ENCODE measurements at regions not wholly inside any gene's neighbourhood (a gene's known extent, or its start where the extent isn't known, plus 50 kb on each side); places are given as distances from the start of the nearest gene placed in this dataset.

DNA sequence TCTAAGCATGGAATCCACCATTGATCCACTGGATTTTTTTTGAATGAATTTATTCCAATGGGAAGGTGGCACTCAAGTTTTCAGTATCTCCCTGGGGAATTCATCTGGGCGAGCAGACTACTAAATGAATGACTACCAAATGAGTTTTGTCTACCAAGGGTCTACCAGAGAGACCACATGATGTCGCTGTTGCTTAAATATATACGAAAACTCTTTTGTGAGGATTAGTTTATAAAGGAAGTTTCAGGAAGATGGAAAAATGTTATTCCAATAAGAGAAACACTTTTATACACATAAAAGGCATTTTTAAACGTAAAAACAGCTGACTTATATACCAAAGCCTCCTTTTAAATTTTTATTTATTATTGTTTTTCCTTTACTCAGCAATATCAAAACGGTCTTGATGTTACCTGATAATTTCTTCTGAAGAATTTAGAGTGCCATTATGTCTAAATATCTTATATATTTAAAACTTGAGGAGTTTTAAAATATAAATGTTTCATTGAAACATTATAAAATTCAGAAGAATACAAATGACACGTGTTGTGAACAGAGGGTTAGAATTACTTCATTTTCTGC lies 139.7 kb downstream of the HRH4 start:
- no peaks in the 10 kb centered on the region for H3K79me1 ChIP-seq (ENCODE audit: insufficient read depth, low read depth, low read length, poor library complexity, severe bottlenecking)
- H3K4me2 ChIP-seq (ENCODE audit: insufficient read depth, insufficient read length, low read length) = no peak overlapping the region
- Mint-ChIP-seq H3K36me3 (ENCODE audit: insufficient read depth in 1 of 3, low read depth in 3 of 3) (no peaks in the 10 kb centered on the region), H3K27ac (no peak overlapping the region), H3K4me1 (peaks cover 15 to 26% of the 10 kb centered on the region in 2 experiments), H3K9me3 (no peaks in the 10 kb centered on the region), H3K27me3 (ENCODE audit: low read depth) (no peaks in the 10 kb centered on the region; the same call in 1 of the 2 replicates), H3K4me3 (no peak overlapping the region)
- H4K20me1 ChIP-seq (ENCODE audit: control insufficient read depth, insufficient read depth, insufficient read length) = no peaks in the 10 kb centered on the region
- H3K4me1 ChIP-seq (ENCODE audit: insufficient read depth, low read length) = peaks cover 3% of the 10 kb centered on the region; the same call in 1 of the 2 replicates
- no peak overlapping the region for H4K5ac ChIP-seq (ENCODE audit: insufficient read length, low read depth, low read length)
- H2AFZ ChIP-seq (ENCODE audit: low read length) = no peak overlapping the region
- H2BK120ac ChIP-seq (ENCODE audit: low read depth, low read length, poor library complexity, severe bottlenecking) = no peak overlapping the region
- no peaks in the 10 kb centered on the region for H3K79me2 ChIP-seq (ENCODE audit: insufficient read depth, low read length)
- H3K56ac ChIP-seq (ENCODE audit: insufficient read length, low read depth, low read length) = no peak overlapping the region
- no peak overlapping the region for H4K91ac ChIP-seq (ENCODE audit: insufficient read length, low read depth, low read length)
- no peak overlapping the region for H2BK15ac ChIP-seq (ENCODE audit: low read depth, low read length)
- no peak overlapping the region for H3K14ac ChIP-seq (ENCODE audit: insufficient read depth, low read length)
- no peak overlapping the region for H3T11ph ChIP-seq (ENCODE audit: low read length)
- H2BK20ac ChIP-seq (ENCODE audit: low read depth, low read length, poor library complexity, severe bottlenecking) = no peak overlapping the region
- H4K8ac ChIP-seq (replicated peaks; ENCODE audit: insufficient read length, low read depth, low read length) = no peak overlapping the region
- no peak overlapping the region for H3K23ac ChIP-seq (ENCODE audit: insufficient read length, low read depth, low read length)
- no peak overlapping the region for H3K4ac ChIP-seq (ENCODE audit: low read depth, low read length)
- no peak overlapping the region for H2BK12ac ChIP-seq (ENCODE audit: insufficient read length, low read depth, low read length)
- H3K27me3 ChIP-seq (ENCODE audit: insufficient read depth, low read length) = no peaks in the 10 kb centered on the region
- H3K9ac ChIP-seq (ENCODE audit: extremely low read depth, insufficient read length, low read length) = no peak overlapping the region
- H3K9me3 ChIP-seq (ENCODE audit: control insufficient read depth, low read depth, low read length) = no peaks in the 10 kb centered on the region
- WGBS (ENCODE audit: extremely low coverage, insufficient read length, low lambda C conversion rate) = no CpG with 5 or more reads among the region's 6 CpGs
- H3K27ac ChIP-seq (ENCODE audit: insufficient read length, low read depth, low read length) = no peak overlapping the region
- H2AK5ac ChIP-seq (ENCODE audit: insufficient read length, low read length) = no peak overlapping the region
- H2BK5ac ChIP-seq (ENCODE audit: insufficient read length, low read length) = no peak overlapping the region
- DNase-seq = no peak
- TF ChIP-seq, protein P1, sequence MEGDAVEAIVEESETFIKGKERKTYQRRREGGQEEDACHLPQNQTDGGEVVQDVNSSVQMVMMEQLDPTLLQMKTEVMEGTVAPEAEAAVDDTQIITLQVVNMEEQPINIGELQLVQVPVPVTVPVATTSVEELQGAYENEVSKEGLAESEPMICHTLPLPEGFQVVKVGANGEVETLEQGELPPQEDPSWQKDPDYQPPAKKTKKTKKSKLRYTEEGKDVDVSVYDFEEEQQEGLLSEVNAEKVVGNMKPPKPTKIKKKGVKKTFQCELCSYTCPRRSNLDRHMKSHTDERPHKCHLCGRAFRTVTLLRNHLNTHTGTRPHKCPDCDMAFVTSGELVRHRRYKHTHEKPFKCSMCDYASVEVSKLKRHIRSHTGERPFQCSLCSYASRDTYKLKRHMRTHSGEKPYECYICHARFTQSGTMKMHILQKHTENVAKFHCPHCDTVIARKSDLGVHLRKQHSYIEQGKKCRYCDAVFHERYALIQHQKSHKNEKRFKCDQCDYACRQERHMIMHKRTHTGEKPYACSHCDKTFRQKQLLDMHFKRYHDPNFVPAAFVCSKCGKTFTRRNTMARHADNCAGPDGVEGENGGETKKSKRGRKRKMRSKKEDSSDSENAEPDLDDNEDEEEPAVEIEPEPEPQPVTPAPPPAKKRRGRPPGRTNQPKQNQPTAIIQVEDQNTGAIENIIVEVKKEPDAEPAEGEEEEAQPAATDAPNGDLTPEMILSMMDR (conservative IDR thresholded peaks at IDR 0.05) = peak; percentile 85
- no peak overlapping the region for H3K18ac ChIP-seq (ENCODE audit: insufficient read length, low read depth, low read length)
- no peaks in the 10 kb centered on the region for H3K23me2 ChIP-seq (ENCODE audit: insufficient read length, low read depth, low read length, poor library complexity, severe bottlenecking)
